ENCODE measurements at regions not wholly inside any gene's neighbourhood (a gene's known extent, or its start where the extent isn't known, plus 50 kb on each side); places are given as distances from the start of the nearest gene placed in this dataset.
"Not testable (repeated sequence)": the region's sequence is repeated elsewhere in the genome, so short reads cannot be mapped to it uniquely, and the experiment has no call there.

DNA sequence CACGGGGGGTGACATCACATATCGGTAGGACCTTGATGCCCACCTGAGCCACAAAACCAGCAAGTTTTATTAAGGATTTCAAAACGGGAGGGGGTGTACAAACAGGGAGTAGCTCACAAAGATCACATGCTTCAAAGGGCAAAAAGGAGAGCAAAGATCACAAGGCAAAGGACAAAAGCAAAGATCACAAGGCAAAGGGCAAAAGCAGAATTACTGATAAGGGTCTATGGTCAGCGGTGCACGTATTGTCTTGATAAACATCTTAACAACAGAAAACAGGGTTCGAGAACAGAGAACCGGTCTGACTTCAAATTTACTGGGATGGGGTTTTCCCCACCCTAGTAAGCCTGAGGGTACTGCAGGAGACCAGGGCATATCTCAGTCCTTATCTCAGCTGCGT lies 143.5 kb upstream of the LPP start:
- Mint-ChIP-seq H3K9me3 (peaks cover 6% of the 10 kb centered on the region), H3K36me3 (ENCODE audit: low read depth) (peaks cover 8% of the 10 kb centered on the region), H3K4me1 (peaks cover 23% of the 10 kb centered on the region), H3K27ac (no peak overlapping the region), H3K27me3 (peaks cover 6% of the 10 kb centered on the region), H3K4me3 (no peak overlapping the region)
- no peak for DNase-seq
- CTCF ChIA-PET, result no interaction called here
- POLR2A ChIA-PET, result no interaction called here

DNA sequence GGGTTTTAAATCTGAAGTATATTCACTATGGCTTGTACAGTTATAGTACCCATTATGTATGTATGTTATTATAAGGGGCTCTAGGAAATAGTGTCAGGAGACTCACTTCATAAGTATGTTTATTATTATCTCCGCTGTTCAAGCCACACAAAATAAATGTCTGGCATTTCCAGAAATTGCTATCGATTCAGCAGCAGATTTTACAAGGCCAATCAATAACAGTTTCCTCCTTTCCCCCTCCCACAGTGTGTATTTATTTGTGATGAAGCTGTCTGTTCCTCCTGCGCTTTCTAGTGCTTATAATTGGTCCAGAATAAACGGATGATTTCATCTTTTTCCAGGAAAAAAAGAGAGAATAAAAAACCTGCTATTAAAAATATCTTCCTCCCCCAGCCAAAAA lies 134.2 kb upstream of the LPP start:
- no peak overlapping the region for H3K27ac Mint-ChIP-seq
- ChIA-PET POLR2A (interaction anchor here (1.0 kb wide), 1 partner anchor 13 kb away, joined by 3 read pairs; no protein-coding TSS in a partner anchor), CTCF (no interaction called here)
- H3K4me3 Mint-ChIP-seq, result no peak overlapping the region
- peaks cover 13% of the 10 kb centered on the region for H3K36me3 Mint-ChIP-seq (ENCODE audit: low read depth)
- DNase-seq, result no peak
- H3K4me1 Mint-ChIP-seq, result no peaks in the 10 kb centered on the region
- H3K27me3 Mint-ChIP-seq, result peaks cover 15% of the 10 kb centered on the region
- peaks cover 7% of the 10 kb centered on the region for H3K9me3 Mint-ChIP-seq

DNA sequence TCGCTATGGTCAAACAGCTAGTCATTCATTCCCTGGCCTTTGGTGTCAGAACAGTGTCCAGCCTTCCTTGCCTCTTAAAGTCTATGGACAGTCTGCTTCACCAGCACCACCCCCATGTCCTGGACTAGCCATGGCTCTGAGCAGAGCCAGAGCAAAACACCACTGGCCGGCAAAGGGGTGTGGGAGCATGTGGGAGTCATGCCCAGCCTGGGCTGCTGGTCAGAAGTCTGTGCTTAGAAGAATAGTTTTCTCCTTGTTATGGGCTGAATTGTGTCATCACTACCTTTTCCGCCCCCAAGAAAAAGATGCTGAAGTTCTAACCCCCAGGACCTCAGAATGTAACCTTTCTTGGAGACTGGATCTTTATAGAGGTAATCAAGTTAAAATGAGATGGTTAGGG lies 132.9 kb upstream of the LPP start:
- ChIA-PET POLR2A (no interaction called here), CTCF (no interaction called here)
- peaks cover 11% of the 10 kb centered on the region for H3K27me3 Mint-ChIP-seq
- no peak overlapping the region for H3K27ac Mint-ChIP-seq
- no peak overlapping the region for H3K4me3 Mint-ChIP-seq
- no peak for DNase-seq
- peaks cover 7% of the 10 kb centered on the region for H3K9me3 Mint-ChIP-seq
- peaks cover 13% of the 10 kb centered on the region for H3K36me3 Mint-ChIP-seq (ENCODE audit: low read depth)
- no peaks in the 10 kb centered on the region for H3K4me1 Mint-ChIP-seq

- POLR2A ChIA-PET, result no interaction called here
- Mint-ChIP-seq H3K36me3 (ENCODE audit: low read depth) (peaks cover 13% of the 10 kb centered on the region), H3K27ac (no peak overlapping the region), H3K27me3 (peaks cover 10% of the 10 kb centered on the region), H3K4me1 (no peaks in the 10 kb centered on the region), H3K9me3 (peaks cover 7% of the 10 kb centered on the region), H3K4me3 (no peak overlapping the region)
- DNase-seq, result no peak
- CTCF ChIA-PET, result no interaction called here
Observed at GRCh38 chr3:188021502-188022040, 132.4 kb upstream of the LPP start.

- H3K4me3 Mint-ChIP-seq, H3K4me1 Mint-ChIP-seq, POLR2A ChIA-PET, H3K9me3 Mint-ChIP-seq, H3K27ac Mint-ChIP-seq, DNase-seq, H3K27me3 Mint-ChIP-seq: not testable (repeated sequence)
- CTCF ChIA-PET, result interaction anchor here (0.7 kb wide), 1 partner anchor 34 kb away, joined by 3 read pairs; no protein-coding TSS in a partner anchor
- peaks cover 13% of the 10 kb centered on the region for H3K36me3 Mint-ChIP-seq (ENCODE audit: low read depth)
Observed at GRCh38 chr3:188022902-188023301, 131.1 kb upstream of the LPP start.

- Mint-ChIP-seq H3K36me3 (ENCODE audit: low read depth) (peaks cover 10% of the 10 kb centered on the region), H3K27ac (no peak overlapping the region)
Observed at GRCh38 chr3:188025555-188025954, 128.4 kb upstream of the LPP start.

GRCh38 chr3:188026191-188026968 lies 127.6 kb upstream of the LPP start:
- DNase-seq, result no peak
- Mint-ChIP-seq H3K27ac (no peak overlapping the region), H3K36me3 (ENCODE audit: low read depth) (peaks cover 6% of the 10 kb centered on the region), H3K4me3 (no peak overlapping the region), H3K27me3 (no peaks in the 10 kb centered on the region), H3K9me3 (peaks cover 4% of the 10 kb centered on the region), H3K4me1 (no peaks in the 10 kb centered on the region)
- POLR2A ChIA-PET, result no interaction called here
- CTCF ChIA-PET, result interaction anchor here (0.5 kb wide), 1 partner anchor 158 kb away, joined by 4 read pairs; no protein-coding TSS in a partner anchor

More at GRCh38 chr3:188025555-188025954, 128.4 kb upstream of the LPP start:
- Mint-ChIP-seq H3K4me1 (no peaks in the 10 kb centered on the region), H3K4me3 (no peak overlapping the region), H3K27me3 (no peaks in the 10 kb centered on the region), H3K9me3 (peaks cover 7% of the 10 kb centered on the region)
- DNase-seq, result no peak
- POLR2A ChIA-PET, result no interaction called here
- CTCF ChIA-PET, result no interaction called here

DNA sequence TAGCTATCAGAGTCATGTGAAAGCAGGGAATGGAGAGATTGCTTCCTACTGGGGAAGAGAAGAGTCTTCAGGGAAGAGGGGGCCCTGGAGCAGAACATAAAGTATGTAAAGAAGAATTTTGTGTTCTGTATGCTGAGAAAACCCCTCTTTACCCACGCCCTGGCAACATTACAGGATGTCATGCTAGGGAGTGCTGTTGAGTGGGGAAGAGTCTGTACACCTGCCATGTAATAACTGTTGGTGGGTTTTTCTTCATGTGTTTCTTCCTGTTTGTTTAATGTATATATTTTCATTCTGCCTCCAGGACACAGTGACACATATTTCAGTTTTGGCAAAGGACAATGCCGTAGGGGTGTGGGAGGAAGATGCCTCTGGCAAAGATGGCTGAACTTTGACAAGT lies 122.8 kb upstream of the LPP start:
- CTCF ChIA-PET, result no interaction called here

DNA sequence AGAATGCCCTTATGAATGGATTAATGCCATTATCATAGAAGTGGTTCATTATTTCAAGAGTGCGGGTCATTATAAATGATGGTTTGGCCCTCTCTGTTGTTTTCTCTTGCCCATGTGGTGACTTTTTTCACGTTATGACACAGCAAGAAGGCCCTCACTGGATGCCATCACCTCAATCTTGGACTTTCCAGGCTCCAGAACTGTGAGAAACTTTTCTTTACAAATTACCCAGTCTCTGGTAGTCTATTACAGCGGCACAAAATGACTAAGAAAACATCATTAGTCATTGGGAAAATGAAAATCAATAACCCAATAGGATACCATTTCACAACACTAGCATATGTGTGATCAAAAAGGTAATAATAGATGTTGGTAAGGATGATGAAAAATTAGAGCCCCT lies 119.0 kb upstream of the LPP start:
- POLR2A ChIA-PET, result no interaction called here
- H3K27ac Mint-ChIP-seq, result no peak overlapping the region
- H3K36me3 Mint-ChIP-seq (ENCODE audit: low read depth), result peaks cover 10% of the 10 kb centered on the region
- H3K9me3 Mint-ChIP-seq, result peaks cover 11% of the 10 kb centered on the region
- peaks cover 5% of the 10 kb centered on the region for H3K27me3 Mint-ChIP-seq
- H3K4me3 Mint-ChIP-seq, result no peak overlapping the region
- peaks cover 2% of the 10 kb centered on the region for H3K4me1 Mint-ChIP-seq
- DNase-seq, result no peak
- CTCF ChIA-PET, result no interaction called here

More for the DNA sequence above, 122.8 kb upstream of the LPP start:
- Mint-ChIP-seq H3K4me1 (peaks cover 1% of the 10 kb centered on the region), H3K4me3 (no peak overlapping the region), H3K36me3 (ENCODE audit: low read depth) (peaks cover 10% of the 10 kb centered on the region), H3K27me3 (peaks cover 5% of the 10 kb centered on the region), H3K27ac (no peak overlapping the region), H3K9me3 (peaks cover 11% of the 10 kb centered on the region)
- no peak for DNase-seq
- POLR2A ChIA-PET, result no interaction called here

- ChIA-PET POLR2A (no interaction called here), CTCF (no interaction called here)
- Mint-ChIP-seq H3K27me3 (peaks cover 7% of the 10 kb centered on the region), H3K4me1 (peaks cover 16% of the 10 kb centered on the region), H3K9me3 (peaks cover 10% of the 10 kb centered on the region), H3K4me3 (no peak overlapping the region), H3K27ac (no peak overlapping the region), H3K36me3 (ENCODE audit: low read depth) (peaks cover 8% of the 10 kb centered on the region)
- DNase-seq, result no peak
Observed at GRCh38 chr3:188036375-188037194, 117.4 kb upstream of the LPP start.

DNA sequence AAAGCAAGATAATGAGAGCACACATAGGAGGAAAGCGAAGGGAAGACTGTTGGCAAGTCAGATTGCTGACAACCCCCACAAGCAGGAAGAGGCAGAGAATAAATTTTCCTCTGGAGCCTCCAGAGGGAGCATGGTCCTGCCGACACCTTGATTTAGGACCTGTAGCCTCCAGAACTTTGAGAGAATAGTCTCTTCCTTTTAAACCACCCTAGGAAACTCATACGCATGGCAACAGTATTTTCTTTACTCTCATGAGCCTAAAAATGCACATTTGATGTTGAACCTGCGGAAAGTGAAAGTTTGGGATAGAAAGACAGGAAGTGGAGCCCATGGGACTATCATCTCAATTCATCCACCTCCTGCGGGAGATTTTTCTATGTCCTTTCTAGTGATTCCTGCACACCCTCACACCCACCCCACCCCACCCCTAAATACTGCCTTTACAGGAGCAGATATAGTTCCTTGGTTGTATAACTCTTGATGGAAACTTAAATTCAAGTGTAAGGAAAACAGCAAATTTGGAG lies 116.7 kb upstream of the LPP start:
- Mint-ChIP-seq H3K4me3 (no peak overlapping the region), H3K27ac (no peak overlapping the region), H3K4me1 (peaks cover 15% of the 10 kb centered on the region), H3K9me3 (peaks cover 5% of the 10 kb centered on the region), H3K36me3 (ENCODE audit: low read depth) (peaks cover 4% of the 10 kb centered on the region), H3K27me3 (peaks cover 4% of the 10 kb centered on the region)
- CTCF ChIA-PET, result no interaction called here
- DNase-seq, result no peak
- POLR2A ChIA-PET, result no interaction called here

DNA sequence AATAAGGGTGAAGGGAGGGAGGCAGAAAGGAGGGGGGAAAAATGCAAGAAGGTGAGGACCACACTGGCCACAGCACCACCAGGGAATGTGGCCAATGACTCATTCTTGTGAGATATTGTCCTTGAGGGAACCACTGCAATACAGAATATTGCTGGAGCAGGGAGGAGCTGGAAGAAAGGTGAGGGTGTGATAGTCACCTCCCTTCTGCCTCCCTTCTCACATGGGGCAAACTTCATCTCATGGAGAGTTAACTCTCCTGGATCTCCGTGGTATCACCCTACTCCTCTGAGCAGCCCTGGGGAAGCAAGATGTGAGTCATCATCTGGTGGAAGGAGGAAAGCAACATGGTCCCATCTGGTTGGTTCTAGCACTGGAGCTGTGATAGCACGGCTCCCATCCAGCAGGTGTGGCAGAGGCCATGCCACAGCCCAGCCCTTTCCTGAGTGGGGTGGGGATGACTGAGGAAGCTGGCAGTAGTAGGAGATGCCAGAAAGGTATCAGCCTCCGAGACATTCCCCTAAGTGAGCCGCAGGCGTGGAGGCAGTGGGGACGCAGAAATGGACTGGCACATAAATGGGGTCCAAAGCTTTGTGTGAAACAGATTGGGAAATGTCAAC lies 115.9 kb upstream of the LPP start:
- H3K4me3 Mint-ChIP-seq, result no peak overlapping the region
- no peak overlapping the region for H3K27ac Mint-ChIP-seq
- no peak for DNase-seq
- ChIA-PET CTCF (no interaction called here), POLR2A (interaction anchor here (0.8 kb wide), 1 partner anchor 12 kb away, joined by 3 read pairs; no protein-coding TSS in a partner anchor)
- H3K27me3 Mint-ChIP-seq, result peaks cover 4% of the 10 kb centered on the region
- peaks cover 2% of the 10 kb centered on the region for H3K9me3 Mint-ChIP-seq
- H3K4me1 Mint-ChIP-seq, result peaks cover 18% of the 10 kb centered on the region
- H3K36me3 Mint-ChIP-seq (ENCODE audit: low read depth), result no peaks in the 10 kb centered on the region

- no peak overlapping the region for H3K27ac Mint-ChIP-seq
- CTCF ChIA-PET, result no interaction called here
- H3K36me3 Mint-ChIP-seq (ENCODE audit: low read depth), result no peaks in the 10 kb centered on the region
- peaks cover 30% of the 10 kb centered on the region for H3K4me1 Mint-ChIP-seq
- H3K27me3 Mint-ChIP-seq, result peaks cover 5% of the 10 kb centered on the region
- H3K9me3 Mint-ChIP-seq, result no peaks in the 10 kb centered on the region
- no peak overlapping the region for H3K4me3 Mint-ChIP-seq
- POLR2A ChIA-PET, result no interaction called here
- no peak for DNase-seq
Observed at GRCh38 chr3:188041193-188041592, 112.8 kb upstream of the LPP start.
